SK-N-SH (cell line): ENCODE measurements at regions not wholly inside any gene's neighbourhood (a gene's known extent, or its start where the extent isn't known, plus 50 kb on each side); places are given as distances from the start of the nearest gene placed in this dataset.

ENCODE experiments used
- CTCF ChIA-PET: fragments of 300-600, 350-600 bp; formaldehyde crosslinking; extraction: SDS; loops from one replicate; lab custom pipeline; 2021; lab: Yijun Ruan, JAX
- POLR2A ChIA-PET: fragments of 350-600 bp; sonication (Branson Sonifier 250); formaldehyde crosslinking; extraction: SDS; loops from one replicate; lab custom pipeline; 2020; ENCODE audit warnings: antibody characterized with exemption, inconsistent platforms; lab: Yijun Ruan, JAX
- DNase-seq: peaks from one replicate; pipeline ENCODE4 v3.0.0; 2012
- H2AFZ ChIP-seq: fragments of 200-600 bp; sonication (generic); 2 replicates; pipeline ENCODE4 v1.8.1; 2016; ENCODE audit warnings: antibody characterized with exemption, mild to moderate bottlenecking, low read depth
- H3F3A ChIP-seq: fragments of 200-600 bp; sonication (generic); replicated peaks from 2 replicates; pipeline ENCODE3; 2016; ENCODE audit warnings: antibody characterized with exemption, mild to moderate bottlenecking; ENCODE audit not compliant: insufficient read depth
- H3K27ac ChIP-seq, 2 experiments: fragments of 200-500 bp in 1 of 2; fragments of 200-600 bp in 1 of 2; sonication (Bioruptor generic) in 1 of 2; sonication (generic), shearing (Covaris generic) in 1 of 2; 2 replicates each; pipeline versions ENCODE4 v1.5.1 to v1.6.1; 2014 to 2016; ENCODE audit warnings: low read depth in 2 of 2, inconsistent platforms in 1 of 2, low read length in 1 of 2, mild to moderate bottlenecking in 1 of 2, mixed read lengths in 1 of 2
- H3K27me3 ChIP-seq: fragments of 200-600 bp; sonication (generic), shearing (Covaris generic); 2 replicates; pipeline ENCODE4 v1.6.1; 2016; ENCODE audit warnings: mixed run types; ENCODE audit not compliant: insufficient read depth
- H3K36me3 ChIP-seq, 2 experiments: fragments of 200-500 bp in 1 of 2; fragments of 200-600 bp in 1 of 2; sonication (Bioruptor generic) in 1 of 2; sonication (generic) in 1 of 2; replicated peaks in 1 of 2; 2 replicates each; pipeline versions ENCODE3 to v1.5.1; 2014 to 2016; ENCODE audit warnings: low read length in 1 of 2, mild to moderate bottlenecking in 1 of 2; ENCODE audit not compliant: insufficient read depth in 2 of 2, control insufficient read depth in 1 of 2
- H3K4me1 ChIP-seq, 2 experiments: fragments of 200-500 bp in 1 of 2; fragments of 200-600 bp in 1 of 2; sonication (Bioruptor generic) in 1 of 2; sonication (generic), shearing (Covaris generic) in 1 of 2; 2 replicates each; pipeline versions ENCODE4 v1.5.1 to v1.6.1; 2014 to 2016; ENCODE audit warnings: low read depth in 1 of 2, low read length in 1 of 2, mixed run types in 1 of 2; ENCODE audit not compliant: insufficient read depth in 2 of 2, control insufficient read depth in 1 of 2
- H3K4me2 ChIP-seq: fragments of 200-600 bp; sonication (generic), shearing (Covaris generic); 2 replicates; pipeline ENCODE4 v1.6.1; 2017; ENCODE audit warnings: mixed run types
- H3K4me3 ChIP-seq, 2 experiments: fragments of 200-500 bp in 1 of 2; fragments of 200-600 bp in 1 of 2; sonication (Bioruptor generic) in 1 of 2; sonication (generic), shearing (Covaris generic) in 1 of 2; 2 replicates each; pipeline versions ENCODE4 v1.5.1 to v1.8.1; 2014 to 2016; ENCODE audit warnings: low read depth in 2 of 2, inconsistent platforms in 1 of 2, low read length in 1 of 2, mild to moderate bottlenecking in 1 of 2, mixed read lengths in 1 of 2, moderate library complexity in 1 of 2
- H3K79me2 ChIP-seq: fragments of 200-600 bp; sonication (generic); 2 replicates; pipeline ENCODE4 v1.8.1; 2017; ENCODE audit warnings: mild to moderate bottlenecking; ENCODE audit not compliant: insufficient read depth
- H3K9ac ChIP-seq: fragments of 200-600 bp; sonication (generic); 2 replicates; pipeline ENCODE4 v1.6.1; 2017; ENCODE audit warnings: mixed run types
- H3K9me2 ChIP-seq: fragments of 200-600 bp; sonication (generic); 2 replicates; pipeline ENCODE4 v1.6.1; 2017; ENCODE audit warnings: mixed run types
- H3K9me3 ChIP-seq: fragments of 200-600 bp; sonication (generic); 2 replicates; pipeline ENCODE4 v1.6.1; 2017; ENCODE audit warnings: mixed run types, mild to moderate bottlenecking, moderate library complexity
- H4K20me1 ChIP-seq: fragments of 200-600 bp; sonication (generic); 2 replicates; pipeline ENCODE4 v1.6.1; 2017; ENCODE audit warnings: mild to moderate bottlenecking, mixed run types; ENCODE audit not compliant: insufficient read depth
- ELF1 ChIP-seq: IDR thresholded peaks from 2 replicates; pipeline ENCODE4 v1.4.0; 2012
- FOXM1 ChIP-seq: IDR thresholded peaks from 2 replicates; pipeline ENCODE4 v1.4.0; 2012; ENCODE audit warnings: low read depth, mild to moderate bottlenecking
- GABPA ChIP-seq: IDR thresholded peaks from 2 replicates; pipeline ENCODE4 v1.4.0; 2012; ENCODE audit warnings: low read depth, mild to moderate bottlenecking
- IRF3 ChIP-seq: fragments of 150-350 bp; IDR thresholded peaks from 2 replicates; pipeline ENCODE4 v1.6.1; 2016; ENCODE audit warnings: mild to moderate bottlenecking, low read depth, low read length
- NFIC ChIP-seq: IDR thresholded peaks from 2 replicates; pipeline ENCODE4 v1.4.0; 2012; ENCODE audit warnings: borderline replicate concordance
- NRF1 ChIP-seq: IDR thresholded peaks from 2 replicates; pipeline ENCODE4 v1.6.1; 2012; ENCODE audit warnings: low read depth, mild to moderate bottlenecking, low read length
- PBX3 ChIP-seq: IDR thresholded peaks from 2 replicates; pipeline ENCODE4; 2012
- POLR2AphosphoS5 ChIP-seq: IDR thresholded peaks from 2 replicates; pipeline ENCODE4 v1.6.1; 2012; ENCODE audit warnings: low read depth, low read length
- RCOR1 ChIP-seq: fragments of 150-350 bp; IDR thresholded peaks from 2 replicates; pipeline ENCODE4 v1.6.1; 2017; ENCODE audit warnings: antibody characterized with exemption, low read length
- SIN3A ChIP-seq: IDR thresholded peaks from 2 replicates; pipeline ENCODE4 v1.6.1; 2012; ENCODE audit warnings: low read depth, mild to moderate bottlenecking, low read length, moderate library complexity, borderline replicate concordance
- SMC3 ChIP-seq: IDR thresholded peaks from 2 replicates; pipeline ENCODE4 v1.6.1; 2012; ENCODE audit warnings: low read depth, low read length, improper control_type of control experiment
- TEAD4 ChIP-seq: IDR thresholded peaks from 2 replicates; pipeline ENCODE4 v1.4.0; 2012; ENCODE audit warnings: mild to moderate bottlenecking, borderline replicate concordance; ENCODE audit not compliant: insufficient read depth
- WGBS: methylation state at CpG from one replicate; pipeline ENCODE4 v1.1.6; 2017; ENCODE audit warnings: low lambda C conversion rate; 5-methylcytosine and 5-hydroxymethylcytosine counted together
- TF ChIP-seq, protein P1 (sequence below): IDR thresholded peaks from 2 replicates; pipeline ENCODE4 v1.6.1; 2012; ENCODE audit warnings: mild to moderate bottlenecking, low read depth, low read length, moderate library complexity
- TF ChIP-seq, protein P2 (sequence below): IDR thresholded peaks from 2 replicates; pipeline ENCODE4 v1.4.0; 2012; ENCODE audit warnings: low read depth, borderline replicate concordance
- TF ChIP-seq, protein P3 (sequence below): IDR thresholded peaks from 2 replicates; pipeline ENCODE4 v1.4.0; 2012; ENCODE audit warnings: low read depth

- TF ChIP-seq POLR2AphosphoS5: no peak
- TF ChIP-seq, protein P1, sequence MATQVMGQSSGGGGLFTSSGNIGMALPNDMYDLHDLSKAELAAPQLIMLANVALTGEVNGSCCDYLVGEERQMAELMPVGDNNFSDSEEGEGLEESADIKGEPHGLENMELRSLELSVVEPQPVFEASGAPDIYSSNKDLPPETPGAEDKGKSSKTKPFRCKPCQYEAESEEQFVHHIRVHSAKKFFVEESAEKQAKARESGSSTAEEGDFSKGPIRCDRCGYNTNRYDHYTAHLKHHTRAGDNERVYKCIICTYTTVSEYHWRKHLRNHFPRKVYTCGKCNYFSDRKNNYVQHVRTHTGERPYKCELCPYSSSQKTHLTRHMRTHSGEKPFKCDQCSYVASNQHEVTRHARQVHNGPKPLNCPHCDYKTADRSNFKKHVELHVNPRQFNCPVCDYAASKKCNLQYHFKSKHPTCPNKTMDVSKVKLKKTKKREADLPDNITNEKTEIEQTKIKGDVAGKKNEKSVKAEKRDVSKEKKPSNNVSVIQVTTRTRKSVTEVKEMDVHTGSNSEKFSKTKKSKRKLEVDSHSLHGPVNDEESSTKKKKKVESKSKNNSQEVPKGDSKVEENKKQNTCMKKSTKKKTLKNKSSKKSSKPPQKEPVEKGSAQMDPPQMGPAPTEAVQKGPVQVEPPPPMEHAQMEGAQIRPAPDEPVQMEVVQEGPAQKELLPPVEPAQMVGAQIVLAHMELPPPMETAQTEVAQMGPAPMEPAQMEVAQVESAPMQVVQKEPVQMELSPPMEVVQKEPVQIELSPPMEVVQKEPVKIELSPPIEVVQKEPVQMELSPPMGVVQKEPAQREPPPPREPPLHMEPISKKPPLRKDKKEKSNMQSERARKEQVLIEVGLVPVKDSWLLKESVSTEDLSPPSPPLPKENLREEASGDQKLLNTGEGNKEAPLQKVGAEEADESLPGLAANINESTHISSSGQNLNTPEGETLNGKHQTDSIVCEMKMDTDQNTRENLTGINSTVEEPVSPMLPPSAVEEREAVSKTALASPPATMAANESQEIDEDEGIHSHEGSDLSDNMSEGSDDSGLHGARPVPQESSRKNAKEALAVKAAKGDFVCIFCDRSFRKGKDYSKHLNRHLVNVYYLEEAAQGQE: no peak
- TF ChIP-seq RCOR1: no peak
- no peak for TF ChIP-seq FOXM1
- no peak for TF ChIP-seq IRF3
- TF ChIP-seq NFIC: no peak
- TF ChIP-seq, protein P2, sequence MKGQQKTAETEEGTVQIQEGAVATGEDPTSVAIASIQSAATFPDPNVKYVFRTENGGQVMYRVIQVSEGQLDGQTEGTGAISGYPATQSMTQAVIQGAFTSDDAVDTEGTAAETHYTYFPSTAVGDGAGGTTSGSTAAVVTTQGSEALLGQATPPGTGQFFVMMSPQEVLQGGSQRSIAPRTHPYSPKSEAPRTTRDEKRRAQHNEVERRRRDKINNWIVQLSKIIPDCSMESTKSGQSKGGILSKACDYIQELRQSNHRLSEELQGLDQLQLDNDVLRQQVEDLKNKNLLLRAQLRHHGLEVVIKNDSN: no peak
- no peak for TF ChIP-seq ELF1
- TF ChIP-seq PBX3: no peak
- TF ChIP-seq TEAD4: no peak
- no peak for TF ChIP-seq GABPA
- no peak for TF ChIP-seq SMC3
- no peak for TF ChIP-seq SIN3A
- no peak for TF ChIP-seq NRF1
- TF ChIP-seq, protein P3, sequence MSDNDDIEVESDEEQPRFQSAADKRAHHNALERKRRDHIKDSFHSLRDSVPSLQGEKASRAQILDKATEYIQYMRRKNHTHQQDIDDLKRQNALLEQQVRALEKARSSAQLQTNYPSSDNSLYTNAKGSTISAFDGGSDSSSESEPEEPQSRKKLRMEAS: no peak
- H3K9me3 ChIP-seq: no peaks in the 10 kb centered on the region
- no peak for DNase-seq
- no peak overlapping the region for H3K4me2 ChIP-seq
- POLR2A ChIA-PET: no interaction called here
- WGBS: 88% methylated on average over 4 of the region's 4 CpGs
- H3K9ac ChIP-seq: no peak overlapping the region
- no peaks in the 10 kb centered on the region for H3K27me3 ChIP-seq
- CTCF ChIA-PET: interaction anchor here (0.7 kb wide), 1 partner anchor 994 kb away, joined by 3 read pairs; no protein-coding TSS in a partner anchor
- no peak overlapping the region for H3K4me3 ChIP-seq
- H3F3A ChIP-seq: peaks cover 45% of the 10 kb centered on the region
- no peaks in the 10 kb centered on the region for H4K20me1 ChIP-seq
- H2AFZ ChIP-seq: no peak overlapping the region
- peak overlapping the region; percentile 1 to 90; a peak in 3 of 4 replicates for H3K27ac ChIP-seq
- H3K4me1 ChIP-seq: peaks cover 43 to 67% of the 10 kb centered on the region in 2 experiments
- no peaks in the 10 kb centered on the region for H3K79me2 ChIP-seq
- H3K9me2 ChIP-seq: no peaks in the 10 kb centered on the region
- no peaks in the 10 kb centered on the region for H3K36me3 ChIP-seq
Observed at GRCh38 chr14:61151251-61151650, 129.9 kb downstream of the TMEM30B start.
